ENCODE measurements at regions not wholly inside any gene's neighbourhood (a gene's known extent, or its start where the extent isn't known, plus 50 kb on each side); places are given as distances from the start of the nearest gene placed in this dataset.
"Not testable (repeated sequence)": the region's sequence is repeated elsewhere in the genome, so short reads cannot be mapped to it uniquely, and the experiment has no call there.

GRCh38 chr15:24518772-24519171, 156.8 kb upstream of the NPAP1 start:
- DNase-seq (ENCODE audit: insufficient read length, low spot score); FAIRE-seq: not testable (repeated sequence)

GRCh38 chr15:24531235-24531634, 144.3 kb upstream of the NPAP1 start:
- FAIRE-seq; DNase-seq (ENCODE audit: insufficient read length, low spot score): not testable (repeated sequence)

GRCh38 chr15:24534032-24534431, 141.5 kb upstream of the NPAP1 start:
- DNase-seq (ENCODE audit: insufficient read length, low spot score); FAIRE-seq: not testable (repeated sequence)

- FAIRE-seq; DNase-seq (ENCODE audit: insufficient read length, low spot score): not testable (repeated sequence)
These were observed 118.3 kb upstream of the NPAP1 start for GRCh38 chr15:24557281-24557680.

- FAIRE-seq, result no peak
- DNase-seq (ENCODE audit: insufficient read length, low spot score), result no peak
These were observed 67.9 kb upstream of the NPAP1 start for GRCh38 chr15:24607636-24608035.

GRCh38 chr15:24617646-24618045, 57.9 kb upstream of the NPAP1 start:
- no peak for TF ChIP-seq CTCF (IDR thresholded peaks at IDR 0.05; ENCODE audit: insufficient read depth, missing control alignments)
- DNase-seq (ENCODE audit: insufficient read length, low spot score) (no peak), FAIRE-seq (no peak)

More at GRCh38 chr15:24607636-24608035, 67.9 kb upstream of the NPAP1 start:
- TF ChIP-seq CTCF (IDR thresholded peaks at IDR 0.05; ENCODE audit: insufficient read depth, missing control alignments), result no peak

GRCh38 chr15:24621630-24622215, 53.9 kb upstream of the NPAP1 start:
- no peak for TF ChIP-seq CTCF (IDR thresholded peaks at IDR 0.05; ENCODE audit: insufficient read depth, missing control alignments)
- no peak for FAIRE-seq
- no peak for DNase-seq (ENCODE audit: insufficient read length, low spot score)

All from D721Med (cell line).